ENCODE measurements at regions not wholly inside any gene's neighbourhood (a gene's known extent, or its start where the extent isn't known, plus 50 kb on each side); places are given as distances from the start of the nearest gene placed in this dataset.

- H3K9me3 ChIP-seq (replicated peaks), result no peaks in the 10 kb centered on the region
- no peak overlapping the region for H3K4me3 ChIP-seq
- DNase-seq, result no peak
- no peaks in the 10 kb centered on the region for H3K36me3 ChIP-seq
- H3K4me1 ChIP-seq, result no peaks in the 10 kb centered on the region
- no peak overlapping the region for H3K27ac ChIP-seq
- no peaks in the 10 kb centered on the region for H3K27me3 ChIP-seq
These were observed 580.5 kb upstream of the CHORDC1 start for GRCh38 chr11:90803366-90803765.

GRCh38 chr11:90798769-90799168 lies 575.9 kb upstream of the CHORDC1 start:
- no peaks in the 10 kb centered on the region for H3K4me1 ChIP-seq
- no peak for DNase-seq
- H3K4me3 ChIP-seq, result no peak overlapping the region
- H3K27ac ChIP-seq, result no peak overlapping the region
- no peaks in the 10 kb centered on the region for H3K9me3 ChIP-seq (replicated peaks)
- H3K36me3 ChIP-seq, result no peaks in the 10 kb centered on the region
- H3K27me3 ChIP-seq, result no peaks in the 10 kb centered on the region

- Histone ChIP-seq H3K27me3 (no peaks in the 10 kb centered on the region), H3K4me1 (no peaks in the 10 kb centered on the region)
These were observed 572.9 kb upstream of the CHORDC1 start for GRCh38 chr11:90795746-90796145.

GRCh38 chr11:90788961-90789360 lies 566.1 kb upstream of the CHORDC1 start:
- no peak for DNase-seq
- no peaks in the 10 kb centered on the region for H3K27me3 ChIP-seq
- no peak overlapping the region for H3K27ac ChIP-seq
- no peaks in the 10 kb centered on the region for H3K9me3 ChIP-seq (replicated peaks)
- no peaks in the 10 kb centered on the region for H3K36me3 ChIP-seq
- no peaks in the 10 kb centered on the region for H3K4me1 ChIP-seq
- no peak overlapping the region for H3K4me3 ChIP-seq

More at GRCh38 chr11:90795746-90796145, 572.9 kb upstream of the CHORDC1 start:
- no peak for DNase-seq
- Histone ChIP-seq H3K27ac (no peak overlapping the region), H3K36me3 (no peaks in the 10 kb centered on the region), H3K4me3 (no peak overlapping the region), H3K9me3 (replicated peaks) (no peaks in the 10 kb centered on the region)

- no peaks in the 10 kb centered on the region for H3K36me3 ChIP-seq
- no peak overlapping the region for H3K4me3 ChIP-seq
- DNase-seq, result no peak
- H3K4me1 ChIP-seq, result no peaks in the 10 kb centered on the region
- H3K9me3 ChIP-seq (replicated peaks), result no peaks in the 10 kb centered on the region
- no peak overlapping the region for H3K27ac ChIP-seq
- no peaks in the 10 kb centered on the region for H3K27me3 ChIP-seq
These were observed 561.5 kb upstream of the CHORDC1 start for GRCh38 chr11:90784241-90784814.

GRCh38 chr11:90783111-90783510 lies 560.3 kb upstream of the CHORDC1 start:
- no peaks in the 10 kb centered on the region for H3K4me1 ChIP-seq
- no peaks in the 10 kb centered on the region for H3K9me3 ChIP-seq (replicated peaks)
- DNase-seq, result no peak
- no peak overlapping the region for H3K27ac ChIP-seq
- no peak overlapping the region for H3K4me3 ChIP-seq
- no peaks in the 10 kb centered on the region for H3K27me3 ChIP-seq
- no peaks in the 10 kb centered on the region for H3K36me3 ChIP-seq

- Histone ChIP-seq H3K4me3 (no peak overlapping the region), H3K27ac (no peak overlapping the region), H3K4me1 (no peaks in the 10 kb centered on the region), H3K9me3 (replicated peaks) (no peaks in the 10 kb centered on the region), H3K27me3 (no peaks in the 10 kb centered on the region), H3K36me3 (no peaks in the 10 kb centered on the region)
- no peak for DNase-seq
These were observed 556.2 kb upstream of the CHORDC1 start for GRCh38 chr11:90779098-90779497.

- no peaks in the 10 kb centered on the region for H3K4me1 ChIP-seq
- no peaks in the 10 kb centered on the region for H3K27me3 ChIP-seq
- H3K9me3 ChIP-seq (replicated peaks), result no peaks in the 10 kb centered on the region
- no peaks in the 10 kb centered on the region for H3K36me3 ChIP-seq
- DNase-seq, result no peak
- H3K4me3 ChIP-seq, result no peak overlapping the region
- H3K27ac ChIP-seq, result no peak overlapping the region
These were observed 552.8 kb upstream of the CHORDC1 start for GRCh38 chr11:90775567-90776165.

- Histone ChIP-seq H3K27me3 (no peaks in the 10 kb centered on the region), H3K9me3 (replicated peaks) (no peaks in the 10 kb centered on the region), H3K27ac (no peak overlapping the region), H3K4me1 (no peaks in the 10 kb centered on the region), H3K36me3 (no peaks in the 10 kb centered on the region), H3K4me3 (peak overlapping the region; percentile 12; the same call in 1 of the 2 replicates)
- DNase-seq, result peak; percentile 58 to 60
These were observed 552.1 kb upstream of the CHORDC1 start for GRCh38 chr11:90774727-90775566.

GRCh38 chr11:90770007-90770406 lies 547.2 kb upstream of the CHORDC1 start:
- Histone ChIP-seq H3K27me3 (no peaks in the 10 kb centered on the region), H3K4me1 (no peaks in the 10 kb centered on the region), H3K36me3 (no peaks in the 10 kb centered on the region), H3K27ac (no peak overlapping the region), H3K9me3 (replicated peaks) (no peaks in the 10 kb centered on the region), H3K4me3 (no peak overlapping the region)
- DNase-seq, result no peak

GRCh38 chr11:90766121-90766520 lies 543.3 kb upstream of the CHORDC1 start:
- H3K4me1 ChIP-seq, result no peaks in the 10 kb centered on the region
- H3K36me3 ChIP-seq, result no peaks in the 10 kb centered on the region
- no peaks in the 10 kb centered on the region for H3K9me3 ChIP-seq (replicated peaks)
- no peak overlapping the region for H3K4me3 ChIP-seq
- H3K27ac ChIP-seq, result no peak overlapping the region
- no peak for DNase-seq
- no peaks in the 10 kb centered on the region for H3K27me3 ChIP-seq

GRCh38 chr11:90764691-90765090 lies 541.8 kb upstream of the CHORDC1 start:
- no peak overlapping the region for H3K4me3 ChIP-seq
- no peaks in the 10 kb centered on the region for H3K27me3 ChIP-seq
- H3K4me1 ChIP-seq, result no peaks in the 10 kb centered on the region
- no peaks in the 10 kb centered on the region for H3K36me3 ChIP-seq
- no peak for DNase-seq
- no peaks in the 10 kb centered on the region for H3K9me3 ChIP-seq (replicated peaks)
- no peak overlapping the region for H3K27ac ChIP-seq

GRCh38 chr11:90757849-90758494 lies 535.1 kb upstream of the CHORDC1 start:
- no peak for DNase-seq
- no peaks in the 10 kb centered on the region for H3K9me3 ChIP-seq (replicated peaks)
- H3K27me3 ChIP-seq, result no peaks in the 10 kb centered on the region
- H3K4me3 ChIP-seq, result no peak overlapping the region
- H3K27ac ChIP-seq, result no peak overlapping the region
- peaks cover 11% of the 10 kb centered on the region for H3K4me1 ChIP-seq
- H3K36me3 ChIP-seq, result no peaks in the 10 kb centered on the region

- no peaks in the 10 kb centered on the region for H3K9me3 ChIP-seq (replicated peaks)
- no peak overlapping the region for H3K4me3 ChIP-seq
- no peak overlapping the region for H3K27ac ChIP-seq
- no peaks in the 10 kb centered on the region for H3K36me3 ChIP-seq
- DNase-seq, result no peak
- H3K4me1 ChIP-seq, result peaks cover 12% of the 10 kb centered on the region
- H3K27me3 ChIP-seq, result no peaks in the 10 kb centered on the region
These were observed 533.8 kb upstream of the CHORDC1 start for GRCh38 chr11:90756617-90757016.

- Histone ChIP-seq H3K27me3 (no peaks in the 10 kb centered on the region), H3K4me1 (peaks cover 12% of the 10 kb centered on the region), H3K4me3 (no peak overlapping the region), H3K27ac (peak overlapping the region; percentile 28; the same call in 1 of the 2 replicates), H3K9me3 (replicated peaks) (no peaks in the 10 kb centered on the region), H3K36me3 (no peaks in the 10 kb centered on the region)
- DNase-seq, result peak; percentile 2 to 56
These were observed 530.7 kb upstream of the CHORDC1 start for GRCh38 chr11:90753546-90753945.
